ENCODE measurements at regions not wholly inside any gene's neighbourhood (a gene's known extent, or its start where the extent isn't known, plus 50 kb on each side); places are given as distances from the start of the nearest gene placed in this dataset.

- intact Hi-C loops (cut with micrococcal nuclease), result no loop called here
- Histone ChIP-seq H3K79me2 (ENCODE audit: insufficient read depth, low read length) (no peaks in the 10 kb centered on the region), H3K4me3 (replicated peaks in 1 of 3; ENCODE audit: low read depth in 2 of 3, low read length in 3 of 3) (no peak overlapping the region), H3K9me3 (replicated peaks in 1 of 2; ENCODE audit: control insufficient read depth in 1 of 2, insufficient read depth in 1 of 2, low read length in 2 of 2) (no peaks in the 10 kb centered on the region), H3K9ac (ENCODE audit: insufficient read depth, low read length, poor library complexity, severe bottlenecking) (no peak overlapping the region), H3K27me3 (ENCODE audit: control insufficient read depth in 2 of 2, insufficient read depth in 2 of 2, low read length in 2 of 2) (no peaks in the 10 kb centered on the region), H2AFZ (ENCODE audit: insufficient read depth, low read depth, low read length, poor library complexity, severe bottlenecking) (no peak overlapping the region), H3K27ac (ENCODE audit: low read depth in 1 of 2, low read length in 2 of 2) (no peak overlapping the region), H4K20me1 (ENCODE audit: insufficient read depth, low read length) (no peaks in the 10 kb centered on the region), H3K4me2 (replicated peaks; ENCODE audit: extremely low read depth, low read length, poor library complexity, severe bottlenecking) (no peak overlapping the region), H3K4me1 (ENCODE audit: control insufficient read depth in 1 of 2, insufficient read depth in 2 of 2, low read length in 2 of 2) (no peaks in the 10 kb centered on the region), H3K36me3 (replicated peaks in 1 of 2; ENCODE audit: control insufficient read depth in 1 of 2, insufficient read depth in 2 of 2, low read length in 2 of 2) (no peaks in the 10 kb centered on the region)
- peaks cover 0 to 2% (median 0%) of the 10 kb centered on the region in 3 donors for H3K27me3 Mint-ChIP-seq (ENCODE audit: low read depth in 3 of 3)
- no peak overlapping the region for H3K27ac Mint-ChIP-seq
- no peaks in the 10 kb centered on the region for H3K36me3 Mint-ChIP-seq
- no peak overlapping the region for H3K4me3 Mint-ChIP-seq
- no CpG with 5 or more reads among the region's 3 CpGs for WGBS (ENCODE audit: insufficient coverage)
- no peak for TF ChIP-seq CTCF (IDR thresholded peaks at IDR 0.05)
- H3K4me1 Mint-ChIP-seq, result no peaks in the 10 kb centered on the region
- peaks cover 0 to 3% (median 0%) of the 10 kb centered on the region in 7 donors for H3K9me3 Mint-ChIP-seq
- DNase-seq, result no peak
Observed at GRCh38 chr4:11976726-11977263, 548.1 kb upstream of the HS3ST1 start.

- no peak overlapping the region for H3K4me2 ChIP-seq (replicated peaks; ENCODE audit: extremely low read depth, low read length, poor library complexity, severe bottlenecking)
- H3K27me3 ChIP-seq (ENCODE audit: control insufficient read depth in 2 of 2, insufficient read depth in 2 of 2, low read length in 2 of 2), result no peaks in the 10 kb centered on the region
- H3K4me3 ChIP-seq (replicated peaks in 1 of 3; ENCODE audit: low read depth in 2 of 3, low read length in 3 of 3), result no peak overlapping the region
- H3K4me1 ChIP-seq (ENCODE audit: control insufficient read depth in 1 of 2, insufficient read depth in 2 of 2, low read length in 2 of 2), result no peaks in the 10 kb centered on the region
- no peaks in the 10 kb centered on the region for H3K79me2 ChIP-seq (ENCODE audit: insufficient read depth, low read length)
- H3K36me3 Mint-ChIP-seq, result no peaks in the 10 kb centered on the region
- no peaks in the 10 kb centered on the region for H3K36me3 ChIP-seq (replicated peaks in 1 of 2; ENCODE audit: control insufficient read depth in 1 of 2, insufficient read depth in 2 of 2, low read length in 2 of 2)
- no CpG with 5 or more reads among the region's 2 CpGs for WGBS (ENCODE audit: insufficient coverage)
- no peak for TF ChIP-seq CTCF (IDR thresholded peaks at IDR 0.05)
- no peak for DNase-seq
- H3K27ac Mint-ChIP-seq, result no peak overlapping the region
- H2AFZ ChIP-seq (ENCODE audit: insufficient read depth, low read depth, low read length, poor library complexity, severe bottlenecking), result no peak overlapping the region
- H3K4me3 Mint-ChIP-seq, result no peak overlapping the region
- peaks cover 0 to 5% (median 0%) of the 10 kb centered on the region in 7 donors for H3K9me3 Mint-ChIP-seq
- intact Hi-C loops (cut with micrococcal nuclease), result no loop called here
- H3K9ac ChIP-seq (ENCODE audit: insufficient read depth, low read length, poor library complexity, severe bottlenecking), result no peak overlapping the region
- no peaks in the 10 kb centered on the region for H4K20me1 ChIP-seq (ENCODE audit: insufficient read depth, low read length)
- no peaks in the 10 kb centered on the region for H3K9me3 ChIP-seq (replicated peaks in 1 of 2; ENCODE audit: control insufficient read depth in 1 of 2, insufficient read depth in 1 of 2, low read length in 2 of 2)
- H3K27ac ChIP-seq (ENCODE audit: low read depth in 1 of 2, low read length in 2 of 2), result no peak overlapping the region
- no peaks in the 10 kb centered on the region for H3K4me1 Mint-ChIP-seq
- no peaks in the 10 kb centered on the region for H3K27me3 Mint-ChIP-seq (ENCODE audit: low read depth in 3 of 3)
Observed at GRCh38 chr4:11973270-11973669, 544.6 kb upstream of the HS3ST1 start.
